ENCODE measurements at regions not wholly inside any gene's neighbourhood (a gene's known extent, or its start where the extent isn't known, plus 50 kb on each side); places are given as distances from the start of the nearest gene placed in this dataset.
"Not testable (repeated sequence)": the region's sequence is repeated elsewhere in the genome, so short reads cannot be mapped to it uniquely, and the experiment has no call there.

DNA sequence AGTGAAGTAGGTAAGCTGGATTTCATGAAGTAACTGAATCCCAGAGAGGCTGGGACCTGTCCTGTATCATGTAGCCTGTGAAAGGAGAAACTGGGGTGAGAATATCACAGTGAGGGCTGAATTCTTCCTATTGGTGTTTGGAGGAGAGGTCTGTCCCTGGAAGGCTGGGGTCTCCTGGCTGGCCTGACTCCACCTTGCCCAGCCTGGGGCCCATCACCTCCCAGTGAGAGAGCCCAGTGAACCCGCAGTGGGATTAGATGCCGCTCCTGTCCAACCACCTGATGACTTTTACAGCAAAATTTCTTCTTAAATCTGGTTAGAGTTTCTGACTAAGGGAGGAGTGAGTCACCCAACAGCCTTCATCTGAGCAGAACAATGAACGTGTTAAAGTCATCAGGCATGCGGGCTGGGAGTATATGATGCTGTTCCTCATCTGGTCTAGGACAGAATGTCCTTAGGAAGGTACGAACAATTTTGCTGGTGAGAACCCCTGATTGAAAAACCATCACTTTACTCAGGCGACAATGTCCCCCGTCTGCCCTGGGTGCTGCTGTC, 152.9 kb downstream of the LPIN1 start:
- Histone ChIP-seq H3K4me1 (ENCODE audit: low read length) (peaks cover 8% of the 10 kb centered on the region), H3K9ac (ENCODE audit: low read length) (no peak overlapping the region), H3K9me3 (ENCODE audit: insufficient read depth, low read length) (no peaks in the 10 kb centered on the region), H3K36me3 (replicated peaks; ENCODE audit: low read depth, low read length) (no peaks in the 10 kb centered on the region), H2AFZ (ENCODE audit: low read depth, low read length) (no peak overlapping the region), H4K20me1 (ENCODE audit: insufficient read depth, low read length) (no peaks in the 10 kb centered on the region), H3K27ac (ENCODE audit: low read length) (no peak overlapping the region), H3K79me2 (ENCODE audit: low read length) (no peaks in the 10 kb centered on the region), H3K4me2 (ENCODE audit: low read length) (no peak overlapping the region), H3K27me3 (ENCODE audit: low read depth, low read length) (no peaks in the 10 kb centered on the region), H3K4me3 (ENCODE audit: low read length) (no peak overlapping the region)
- TF ChIP-seq EZH2phosphoT487 (IDR thresholded peaks at IDR 0.05; ENCODE audit: low read depth): no peak
- TF ChIP-seq, protein P1, sequence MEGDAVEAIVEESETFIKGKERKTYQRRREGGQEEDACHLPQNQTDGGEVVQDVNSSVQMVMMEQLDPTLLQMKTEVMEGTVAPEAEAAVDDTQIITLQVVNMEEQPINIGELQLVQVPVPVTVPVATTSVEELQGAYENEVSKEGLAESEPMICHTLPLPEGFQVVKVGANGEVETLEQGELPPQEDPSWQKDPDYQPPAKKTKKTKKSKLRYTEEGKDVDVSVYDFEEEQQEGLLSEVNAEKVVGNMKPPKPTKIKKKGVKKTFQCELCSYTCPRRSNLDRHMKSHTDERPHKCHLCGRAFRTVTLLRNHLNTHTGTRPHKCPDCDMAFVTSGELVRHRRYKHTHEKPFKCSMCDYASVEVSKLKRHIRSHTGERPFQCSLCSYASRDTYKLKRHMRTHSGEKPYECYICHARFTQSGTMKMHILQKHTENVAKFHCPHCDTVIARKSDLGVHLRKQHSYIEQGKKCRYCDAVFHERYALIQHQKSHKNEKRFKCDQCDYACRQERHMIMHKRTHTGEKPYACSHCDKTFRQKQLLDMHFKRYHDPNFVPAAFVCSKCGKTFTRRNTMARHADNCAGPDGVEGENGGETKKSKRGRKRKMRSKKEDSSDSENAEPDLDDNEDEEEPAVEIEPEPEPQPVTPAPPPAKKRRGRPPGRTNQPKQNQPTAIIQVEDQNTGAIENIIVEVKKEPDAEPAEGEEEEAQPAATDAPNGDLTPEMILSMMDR (IDR thresholded peaks at IDR 0.05; ENCODE audit: low read depth, low read length): no peak

DNA sequence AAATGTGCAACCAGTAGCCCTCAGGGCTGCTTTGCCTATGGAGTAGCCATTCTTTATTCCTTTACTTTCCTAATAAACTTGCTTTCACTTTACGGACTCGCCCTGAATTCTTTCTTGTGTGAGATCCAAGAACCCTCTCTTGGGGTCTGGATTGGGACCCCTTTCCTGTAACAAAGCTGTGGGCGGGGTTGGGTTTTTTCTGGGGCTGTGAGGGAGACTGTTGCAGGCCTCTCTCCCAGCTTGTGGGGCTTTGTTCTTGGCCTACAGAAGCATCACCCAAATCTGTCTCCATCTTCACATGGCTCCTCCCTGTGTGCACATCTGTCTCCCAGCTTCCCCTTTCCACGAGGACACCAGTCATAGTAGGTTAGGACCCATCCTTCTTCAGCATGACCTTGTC, 154.5 kb downstream of the LPIN1 start:
- H2AFZ ChIP-seq (ENCODE audit: low read depth, low read length); H3K27me3 ChIP-seq (ENCODE audit: low read depth, low read length); H3K4me3 ChIP-seq (ENCODE audit: low read length); H3K79me2 ChIP-seq (ENCODE audit: low read length); H3K4me1 ChIP-seq (ENCODE audit: low read length); H3K4me2 ChIP-seq (ENCODE audit: low read length); H3K9me3 ChIP-seq (ENCODE audit: insufficient read depth, low read length); H3K9ac ChIP-seq (ENCODE audit: low read length); H3K27ac ChIP-seq (ENCODE audit: low read length); H4K20me1 ChIP-seq (ENCODE audit: insufficient read depth, low read length); H3K36me3 ChIP-seq (replicated peaks; ENCODE audit: low read depth, low read length): not testable (repeated sequence)

DNA sequence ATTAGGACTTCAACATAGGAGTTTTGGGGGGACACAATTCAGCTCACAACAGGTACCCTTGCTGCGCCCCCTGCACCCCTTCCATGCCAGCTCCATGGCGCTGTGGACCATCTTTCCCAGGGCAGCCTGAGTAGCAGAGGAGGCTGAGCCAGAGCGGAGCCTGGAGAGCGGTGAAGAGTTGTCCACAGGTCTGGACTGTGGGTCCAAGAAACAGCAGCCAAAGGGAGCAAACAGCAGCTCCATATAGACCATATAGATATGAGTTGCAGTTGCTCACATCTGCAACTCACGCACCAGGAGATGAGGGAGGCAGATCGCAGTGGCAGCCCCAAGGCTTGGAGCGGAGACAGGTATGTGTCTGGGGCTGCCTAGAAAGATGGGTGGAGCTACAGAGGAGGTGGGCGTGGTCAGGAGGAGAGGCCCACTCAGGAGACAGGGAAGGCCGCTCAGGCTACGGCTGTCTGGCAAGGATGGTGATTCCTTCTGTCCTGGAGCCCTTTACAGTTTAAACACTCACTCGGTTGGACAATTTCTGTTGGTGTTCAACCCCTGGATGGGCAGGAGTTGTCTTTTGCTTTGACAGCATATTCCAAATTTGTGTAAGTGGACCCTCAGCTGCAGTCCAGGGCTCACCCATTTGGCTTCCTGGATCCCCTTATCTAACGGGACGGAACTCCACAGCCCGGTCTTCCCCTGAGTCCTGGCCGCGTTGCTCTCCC, 155.1 kb downstream of the LPIN1 start:
- H3K9ac ChIP-seq (ENCODE audit: low read length): no peak overlapping the region
- H3K4me1 ChIP-seq (ENCODE audit: low read length): peaks cover 8% of the 10 kb centered on the region
- H4K20me1 ChIP-seq (ENCODE audit: insufficient read depth, low read length): no peaks in the 10 kb centered on the region
- no peak overlapping the region for H3K4me2 ChIP-seq (ENCODE audit: low read length)
- H3K27ac ChIP-seq (ENCODE audit: low read length): no peak overlapping the region
- no peaks in the 10 kb centered on the region for H3K9me3 ChIP-seq (ENCODE audit: insufficient read depth, low read length)
- no peaks in the 10 kb centered on the region for H3K36me3 ChIP-seq (replicated peaks; ENCODE audit: low read depth, low read length)
- no peaks in the 10 kb centered on the region for H3K79me2 ChIP-seq (ENCODE audit: low read length)
- H3K27me3 ChIP-seq (ENCODE audit: low read depth, low read length): no peaks in the 10 kb centered on the region
- H2AFZ ChIP-seq (ENCODE audit: low read depth, low read length): no peak overlapping the region
- H3K4me3 ChIP-seq (ENCODE audit: low read length): no peak overlapping the region
- no peak for TF ChIP-seq EZH2phosphoT487 (IDR thresholded peaks at IDR 0.05; ENCODE audit: low read depth)
- TF ChIP-seq, protein P1 (IDR thresholded peaks at IDR 0.05; ENCODE audit: low read depth, low read length): no peak

- TF ChIP-seq EZH2phosphoT487 (IDR thresholded peaks at IDR 0.05; ENCODE audit: low read depth): no peak
- TF ChIP-seq, protein P1 (IDR thresholded peaks at IDR 0.05; ENCODE audit: low read depth, low read length): no peak
- Histone ChIP-seq H4K20me1 (ENCODE audit: insufficient read depth, low read length) (no peaks in the 10 kb centered on the region), H3K27me3 (ENCODE audit: low read depth, low read length) (no peaks in the 10 kb centered on the region), H3K4me1 (ENCODE audit: low read length) (peaks cover 8% of the 10 kb centered on the region), H3K79me2 (ENCODE audit: low read length) (no peaks in the 10 kb centered on the region), H3K4me3 (ENCODE audit: low read length) (no peak overlapping the region), H3K36me3 (replicated peaks; ENCODE audit: low read depth, low read length) (no peaks in the 10 kb centered on the region), H3K4me2 (ENCODE audit: low read length) (no peak overlapping the region), H3K9ac (ENCODE audit: low read length) (no peak overlapping the region), H3K9me3 (ENCODE audit: insufficient read depth, low read length) (no peaks in the 10 kb centered on the region), H3K27ac (ENCODE audit: low read length) (no peak overlapping the region), H2AFZ (ENCODE audit: low read depth, low read length) (no peak overlapping the region)
These were observed 156.7 kb downstream of the LPIN1 start for GRCh38 chr2:11903085-11903606.
